ENCODE measurements at regions not wholly inside any gene's neighbourhood (a gene's known extent, or its start where the extent isn't known, plus 50 kb on each side); places are given as distances from the start of the nearest gene placed in this dataset.
"Not testable (repeated sequence)": the region's sequence is repeated elsewhere in the genome, so short reads cannot be mapped to it uniquely, and the experiment has no call there.

DNA sequence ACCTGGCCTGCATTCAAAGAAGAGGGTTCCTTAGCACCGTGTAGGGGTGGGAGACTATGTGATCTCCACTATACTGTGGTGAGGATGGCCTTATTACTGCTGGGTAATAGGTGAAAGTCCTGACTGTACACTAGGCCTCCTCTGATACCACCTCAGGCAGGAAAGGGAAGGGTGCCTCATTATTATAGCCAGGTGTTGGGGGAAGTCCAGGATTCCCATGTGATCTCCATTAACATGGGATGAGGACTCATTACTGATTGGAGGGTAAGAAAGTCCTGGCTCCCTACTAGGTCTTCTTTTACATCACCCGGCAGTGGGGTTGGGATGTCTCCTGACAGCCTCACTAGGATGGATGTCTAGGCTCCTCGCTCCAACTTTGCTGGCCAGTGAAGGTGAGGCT lies 252.1 kb downstream of the LRIG3 start:
- DNase-seq = no peak

DNA sequence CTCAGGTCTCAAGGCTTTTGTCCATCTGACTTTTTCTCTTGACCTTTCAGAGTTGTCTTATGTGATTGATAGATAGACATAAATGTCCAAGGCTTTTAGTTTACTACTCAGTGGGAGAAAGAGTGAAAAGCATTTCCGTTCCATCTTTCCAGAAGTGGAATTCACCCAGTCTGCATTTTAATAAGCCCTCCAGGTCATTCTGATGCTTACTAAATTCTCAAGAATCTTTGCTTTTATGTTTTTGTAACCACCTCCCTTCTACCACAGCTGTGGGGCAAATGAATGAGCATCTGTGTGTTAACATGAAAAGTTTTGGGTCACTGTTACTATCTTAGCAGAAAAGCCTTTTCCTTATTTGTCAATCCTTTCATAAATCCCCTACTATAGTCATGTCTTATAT lies 251.4 kb downstream of the LRIG3 start:
- DNase-seq = no peak

DNA sequence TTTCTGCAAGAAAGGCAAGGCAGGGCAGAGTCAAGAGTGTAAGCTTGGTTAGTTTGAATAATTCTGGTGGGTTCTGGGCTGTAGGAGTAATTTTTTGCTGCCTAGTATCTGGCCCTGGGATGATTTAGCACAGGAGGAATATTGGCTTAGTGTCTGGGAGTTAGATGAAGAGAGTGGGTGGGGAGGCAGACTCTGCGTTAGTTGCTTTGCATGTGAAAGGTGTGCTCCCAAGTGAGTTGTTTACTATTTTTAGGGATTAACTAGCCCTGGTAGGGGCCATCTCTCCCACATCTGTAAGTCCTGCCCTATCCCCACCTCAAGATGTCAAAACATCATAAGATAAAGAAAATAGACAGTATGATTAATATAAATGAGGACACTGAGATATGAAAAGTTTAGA lies 249.7 kb downstream of the LRIG3 start:
- DNase-seq = no peak

DNA sequence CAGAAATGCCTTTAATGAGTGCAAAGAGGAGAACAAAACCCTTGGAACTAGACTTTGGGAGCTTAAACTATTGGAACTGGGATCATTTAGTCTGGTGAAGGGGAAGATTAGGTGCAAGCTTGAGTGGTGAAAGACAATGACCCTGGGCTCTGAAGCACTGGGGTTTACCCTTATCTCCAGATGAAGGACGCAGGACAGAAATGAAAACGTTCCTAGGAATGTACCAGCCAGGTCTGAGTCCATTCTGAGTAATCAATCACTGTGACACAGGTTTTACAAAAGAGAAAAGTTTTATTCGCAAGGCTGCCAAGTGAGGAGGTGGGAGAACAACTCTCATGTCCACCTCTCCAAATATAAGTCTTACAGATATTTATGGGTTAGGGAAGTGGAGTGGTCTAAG lies 249.1 kb downstream of the LRIG3 start:
- DNase-seq = no peak

DNA sequence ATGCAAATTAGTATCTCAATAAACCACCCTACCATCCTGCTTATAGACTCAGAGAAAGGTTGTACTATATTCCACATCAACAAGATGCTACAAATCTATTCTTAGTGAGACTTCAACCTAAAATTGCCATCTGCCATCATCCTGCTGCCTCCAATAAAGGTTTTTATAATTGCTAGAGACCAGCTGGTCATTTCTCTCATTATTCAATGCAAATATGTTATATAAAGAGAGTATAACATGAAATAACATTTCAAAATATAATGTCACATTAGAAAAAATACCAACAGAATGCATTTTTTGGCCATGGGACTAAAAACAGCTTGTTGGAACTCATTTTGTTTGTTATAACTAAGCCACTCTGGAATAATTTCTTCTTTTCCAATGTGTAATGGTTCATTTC lies 247.3 kb downstream of the LRIG3 start:
- DNase-seq = no peak

DNA sequence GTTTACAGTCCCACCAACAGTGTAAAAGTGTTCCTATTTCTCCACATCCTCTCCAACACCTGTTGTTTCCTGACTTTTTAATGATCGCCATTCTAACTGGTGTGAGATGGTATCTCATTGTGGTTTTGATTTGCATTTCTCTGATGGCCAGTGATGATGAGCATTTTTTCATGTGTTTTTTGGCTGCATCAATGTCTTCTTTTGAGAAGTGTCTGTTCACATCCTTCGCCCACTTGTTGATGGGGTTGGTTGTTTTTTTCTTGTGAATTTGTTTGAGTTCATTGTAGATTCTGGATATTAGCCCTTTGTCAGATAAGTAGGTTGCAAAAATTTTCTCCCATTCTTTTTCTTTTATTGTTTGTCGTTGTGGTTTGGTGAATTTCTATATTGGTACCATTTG lies 242.5 kb downstream of the LRIG3 start:
- not testable (repeated sequence) for DNase-seq

DNA sequence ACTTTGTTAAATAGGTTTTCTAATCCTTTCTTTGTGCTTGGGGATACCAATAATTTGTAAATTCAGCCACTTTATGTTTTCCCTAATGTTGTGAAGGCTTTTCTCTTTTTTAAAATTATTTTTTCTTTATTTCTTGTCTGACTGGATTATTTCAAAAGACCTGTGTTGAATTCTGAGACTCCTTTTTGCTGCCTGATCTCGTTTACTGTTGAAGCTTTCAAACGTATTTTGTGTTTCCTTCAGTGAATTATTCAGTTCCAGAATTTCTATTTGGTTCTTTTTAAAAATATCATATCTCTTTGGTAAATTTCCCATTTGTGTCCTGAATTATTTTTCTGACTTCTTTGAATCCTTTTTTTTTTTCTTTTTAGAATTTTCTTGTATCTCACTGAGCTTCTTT lies 241.6 kb downstream of the LRIG3 start:
- DNase-seq = no peak

DNA sequence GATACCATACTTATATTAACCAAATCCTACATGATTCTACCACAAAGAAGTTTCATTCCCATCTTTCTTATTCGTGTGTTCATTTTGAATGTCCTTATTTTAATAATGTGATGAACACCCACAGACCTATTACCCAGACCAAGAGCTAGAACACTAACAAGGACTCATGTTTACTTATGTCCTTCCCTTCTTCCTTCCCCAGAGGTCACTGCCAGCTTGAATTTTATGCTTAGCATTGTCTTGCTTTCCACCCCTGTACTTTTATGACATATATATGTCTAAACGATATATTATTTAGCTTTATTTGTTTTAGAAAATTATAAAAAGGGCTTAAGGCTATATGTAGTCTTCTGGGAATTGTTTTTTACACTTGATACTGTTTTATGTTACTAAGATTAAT lies 238.6 kb downstream of the LRIG3 start:
- no peak for DNase-seq

DNA sequence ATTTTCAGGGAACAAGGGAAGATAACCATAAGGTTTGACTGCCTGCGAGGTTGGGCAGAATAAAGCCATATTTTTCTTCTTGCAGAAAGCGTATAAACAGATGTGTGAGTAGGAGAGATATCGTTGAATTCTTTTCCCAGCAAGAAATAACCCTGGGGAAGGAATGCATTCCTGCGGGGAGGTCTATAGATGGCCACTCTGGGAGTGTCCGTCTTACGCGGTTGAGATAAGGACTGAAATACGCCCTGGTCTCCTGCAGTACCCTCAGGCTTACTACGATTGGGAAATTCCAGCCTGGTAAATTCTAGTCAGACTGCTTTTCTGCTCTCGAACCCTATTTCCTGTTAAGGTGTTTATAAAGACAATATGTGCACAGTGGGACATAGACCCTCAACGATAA lies 225.0 kb downstream of the LRIG3 start:
- DNase-seq = no peak

DNA sequence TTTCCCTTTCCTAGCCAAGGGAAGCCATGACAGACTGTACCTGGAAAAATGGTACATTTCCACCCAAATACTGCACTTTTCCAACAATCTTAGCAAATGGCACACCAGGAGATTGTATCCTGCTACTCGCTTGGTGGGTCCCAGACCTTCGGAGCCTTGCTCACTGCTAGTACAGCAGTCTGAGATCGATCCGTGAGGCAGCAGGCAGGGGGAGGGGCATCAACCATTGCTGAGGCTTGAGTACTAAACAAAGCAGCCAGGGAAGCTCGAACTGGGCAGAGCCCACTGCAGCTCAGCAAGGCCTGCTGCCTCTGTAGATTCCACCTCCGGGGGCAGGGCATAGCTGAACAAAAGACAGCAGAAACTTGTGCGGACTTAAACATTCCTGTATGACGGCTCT lies 218.8 kb downstream of the LRIG3 start:
- no peak for DNase-seq

DNA sequence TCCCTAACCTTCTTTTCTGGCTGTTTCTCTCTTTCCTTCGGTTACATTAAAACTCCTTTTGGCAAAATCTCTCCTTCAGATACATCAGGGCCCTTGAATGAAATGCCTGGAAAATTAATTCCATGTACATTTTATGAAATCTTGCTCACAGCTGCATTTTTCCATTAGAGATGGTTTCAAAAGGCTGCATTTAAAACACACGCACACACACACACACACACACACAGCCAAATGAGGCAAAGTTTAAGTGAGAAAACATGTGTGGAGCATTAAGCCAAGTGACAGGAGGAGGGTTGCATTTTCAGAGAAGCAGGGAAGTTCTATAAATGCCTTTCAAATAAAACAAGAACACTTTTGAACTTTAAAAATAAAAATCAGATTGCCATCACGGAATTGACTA lies 216.4 kb downstream of the LRIG3 start:
- no peak for DNase-seq

DNA sequence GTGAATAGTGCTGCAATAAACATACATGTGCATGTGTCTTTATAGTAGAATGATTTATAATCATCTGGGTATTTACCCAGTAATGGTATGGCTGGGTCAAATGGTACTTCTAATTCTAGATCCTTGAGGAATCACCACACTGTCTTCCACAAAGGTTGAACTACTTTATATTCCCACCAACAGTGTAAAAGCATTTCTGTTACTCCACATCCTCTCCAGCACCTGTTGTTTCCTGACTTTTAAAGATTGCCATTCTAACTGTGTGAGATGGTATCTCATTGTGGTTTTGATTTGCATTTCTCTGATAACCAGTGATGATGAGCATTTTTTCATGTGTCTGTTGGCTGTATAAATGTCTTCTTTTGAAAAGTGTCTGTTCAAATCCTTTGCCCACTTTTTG lies 215.5 kb downstream of the LRIG3 start:
- DNase-seq = not testable (repeated sequence)

DNA sequence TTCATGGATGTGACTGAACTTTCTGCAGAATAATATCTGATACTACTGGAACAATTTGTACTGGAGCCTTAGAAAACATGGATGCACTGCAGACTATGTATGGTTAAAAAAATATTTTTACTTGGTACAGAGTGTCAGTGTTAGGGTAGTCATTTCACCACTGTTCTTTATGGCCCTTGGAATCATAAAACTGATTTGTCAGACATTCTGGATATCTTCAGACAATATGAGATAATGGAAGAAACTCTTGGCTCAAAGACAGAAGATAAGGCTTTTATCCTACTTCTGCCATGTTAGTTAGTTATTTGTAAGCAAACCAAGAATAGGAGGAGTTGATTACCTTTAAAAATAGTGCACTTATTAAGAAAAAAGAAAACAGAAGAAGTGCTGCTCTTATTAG lies 209.4 kb downstream of the LRIG3 start:
- no peak for DNase-seq

DNA sequence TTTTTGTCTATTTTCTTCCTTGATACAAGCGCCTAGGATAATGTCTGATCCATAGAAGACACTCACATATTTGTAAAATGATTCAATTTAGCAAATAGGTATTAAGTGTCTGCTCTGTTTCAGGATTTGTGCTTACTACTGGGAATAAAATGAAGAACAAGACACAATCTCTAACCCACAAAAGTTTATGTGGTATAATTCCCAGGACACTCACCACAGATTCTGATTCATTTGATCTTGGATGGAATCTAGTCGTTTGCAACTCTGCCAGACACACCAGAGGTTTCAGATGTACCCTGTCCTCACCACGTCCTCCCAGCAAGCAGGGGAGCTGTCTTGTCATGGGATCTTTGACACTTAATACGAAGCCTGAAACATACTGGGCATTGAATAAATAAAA lies 208.3 kb downstream of the LRIG3 start:
- DNase-seq = no peak

DNA sequence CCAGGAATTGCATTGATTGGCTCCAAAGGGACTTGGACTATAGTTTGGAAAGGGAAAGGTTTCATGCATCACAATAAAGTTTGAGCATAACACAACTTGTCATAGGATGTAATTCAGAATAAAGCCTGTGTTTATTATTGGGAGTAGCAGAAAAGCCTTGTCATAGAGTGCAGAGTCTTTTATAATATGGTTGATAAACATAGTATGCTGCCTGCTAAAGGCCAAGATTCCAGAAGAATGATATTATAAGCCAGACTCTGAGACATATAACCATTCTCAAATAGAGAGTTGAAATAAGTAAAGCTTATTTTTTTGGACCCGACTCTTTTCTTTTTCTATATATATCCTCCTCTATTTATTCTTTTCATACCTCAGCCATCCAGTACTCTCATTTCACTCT lies 207.3 kb downstream of the LRIG3 start:
- no peak for DNase-seq

DNA sequence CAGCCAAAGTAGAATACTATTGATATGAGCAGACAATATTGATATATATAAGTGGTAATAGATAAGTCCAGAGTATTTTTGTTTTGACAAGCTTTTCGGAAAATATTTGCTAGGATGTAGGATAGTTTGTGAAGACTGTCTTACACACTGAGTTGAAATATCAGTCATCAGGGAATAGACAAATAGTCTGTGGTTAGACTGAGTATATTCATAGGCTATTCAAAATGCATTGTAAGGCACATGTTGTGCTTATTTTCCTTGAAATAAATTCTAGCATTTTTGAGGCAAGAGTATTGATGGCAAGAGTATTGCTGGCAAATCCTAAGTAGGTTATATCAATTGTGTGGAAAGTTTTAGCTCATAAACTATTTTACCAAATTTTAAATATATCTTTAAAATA lies 201.1 kb downstream of the LRIG3 start:
- DNase-seq = no peak

DNA sequence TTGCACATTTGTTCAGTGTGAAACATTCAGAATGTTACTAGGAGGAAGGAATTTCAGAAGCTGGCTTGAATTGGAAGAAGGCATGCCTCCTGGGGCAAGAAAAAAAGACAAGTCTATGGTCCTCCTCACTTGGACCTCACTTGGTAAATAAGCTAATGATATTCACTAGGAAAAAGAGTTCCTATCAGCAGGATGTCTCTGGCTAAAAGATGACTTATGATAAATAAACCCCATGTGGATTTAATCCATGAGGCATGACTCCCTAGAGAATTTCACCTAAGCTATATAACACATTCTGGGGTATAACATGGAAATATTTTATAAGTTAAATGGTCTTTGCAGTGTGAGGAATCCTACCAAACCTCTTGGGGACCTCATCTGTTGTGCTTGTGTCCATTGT lies 199.9 kb downstream of the LRIG3 start:
- no peak for DNase-seq

DNA sequence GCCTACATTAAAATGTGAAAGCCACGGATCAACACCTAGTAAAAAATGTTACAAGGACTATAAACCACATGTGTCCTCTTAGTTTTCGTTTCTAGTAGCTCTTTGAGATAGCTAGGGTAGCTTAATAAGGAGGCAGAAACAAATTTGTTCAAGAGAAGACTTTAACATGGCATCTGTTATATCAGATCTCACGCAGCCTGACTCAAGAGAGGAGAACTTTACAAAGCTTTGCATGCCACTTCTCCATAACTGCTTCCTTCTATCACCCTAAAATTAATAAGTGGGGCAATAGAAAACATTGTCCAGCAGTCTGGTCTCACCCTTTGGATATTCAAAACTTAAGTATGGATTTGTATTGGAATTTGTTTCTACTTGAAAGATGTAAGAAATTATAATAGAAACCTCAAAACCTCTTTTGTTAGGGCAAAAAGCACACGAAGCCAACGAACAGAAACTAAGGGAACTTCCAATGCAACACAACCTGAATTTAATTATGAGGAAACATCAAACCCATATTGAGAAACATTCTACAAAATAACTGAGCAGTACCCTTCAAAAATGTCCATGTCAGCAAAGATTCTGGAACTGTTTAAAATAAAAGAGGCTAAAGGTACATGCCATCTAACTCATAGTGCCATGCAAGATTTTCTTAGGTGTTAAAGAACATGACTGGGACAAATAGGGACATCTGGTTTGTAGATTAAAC lies 194.8 kb downstream of the LRIG3 start:
- DNase-seq = no peak

DNA sequence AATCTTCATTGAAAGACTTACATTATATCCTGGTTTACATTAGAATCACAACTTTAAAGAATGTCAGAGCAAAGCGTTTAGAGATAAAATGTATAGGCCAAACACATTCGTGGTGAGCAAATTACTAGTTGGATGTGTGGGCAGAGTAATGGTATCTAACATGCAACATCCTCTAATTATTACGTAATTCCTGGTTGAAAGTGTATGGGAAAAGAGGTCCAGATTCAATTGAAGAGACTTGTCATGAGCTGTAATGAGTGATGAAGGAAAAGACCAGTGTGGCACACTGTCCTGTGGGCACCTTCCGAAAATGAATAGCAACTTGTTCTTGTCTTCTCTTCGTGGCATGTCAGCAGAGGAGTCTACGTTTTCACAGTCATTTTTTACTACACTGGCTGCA lies 192.8 kb downstream of the LRIG3 start:
- DNase-seq = no peak

DNA sequence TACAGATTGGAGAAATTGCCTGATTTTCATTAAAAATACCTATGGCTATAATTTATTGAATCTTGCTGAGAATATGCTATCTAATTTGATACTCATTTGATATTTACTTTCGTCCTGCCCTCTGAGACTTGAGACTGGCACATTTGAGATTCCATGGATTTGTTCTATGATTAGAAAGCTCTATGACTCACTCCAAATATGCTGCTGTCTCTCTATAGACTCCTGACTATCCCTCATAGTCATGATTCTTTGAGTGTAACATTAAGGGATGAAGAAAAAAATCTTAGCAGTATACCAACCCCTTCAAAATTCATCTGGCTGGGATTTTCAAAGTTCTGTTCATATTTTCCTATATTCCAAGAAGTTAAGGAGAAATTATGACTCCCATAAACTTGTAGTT lies 191.9 kb downstream of the LRIG3 start:
- DNase-seq = no peak

DNA sequence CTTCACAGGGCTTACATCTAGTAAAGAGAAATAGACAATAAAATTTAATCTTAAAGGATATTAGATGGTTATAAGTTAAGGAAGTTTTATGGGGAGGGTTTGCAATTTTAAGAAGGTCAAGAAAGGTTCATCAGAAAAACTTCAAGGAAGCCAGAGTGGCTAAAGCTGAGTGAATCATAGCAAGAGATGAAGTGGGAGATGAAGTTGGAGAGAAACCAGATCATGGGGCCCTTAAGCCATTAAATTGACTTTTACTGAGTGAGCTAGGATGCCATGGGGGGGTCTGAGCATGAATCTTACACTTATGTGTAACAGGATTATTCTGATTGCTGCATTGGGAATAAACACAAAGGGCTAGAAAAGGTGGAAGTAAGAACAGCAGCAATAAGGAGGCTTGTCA lies 189.2 kb downstream of the LRIG3 start:
- no peak for DNase-seq

DNA sequence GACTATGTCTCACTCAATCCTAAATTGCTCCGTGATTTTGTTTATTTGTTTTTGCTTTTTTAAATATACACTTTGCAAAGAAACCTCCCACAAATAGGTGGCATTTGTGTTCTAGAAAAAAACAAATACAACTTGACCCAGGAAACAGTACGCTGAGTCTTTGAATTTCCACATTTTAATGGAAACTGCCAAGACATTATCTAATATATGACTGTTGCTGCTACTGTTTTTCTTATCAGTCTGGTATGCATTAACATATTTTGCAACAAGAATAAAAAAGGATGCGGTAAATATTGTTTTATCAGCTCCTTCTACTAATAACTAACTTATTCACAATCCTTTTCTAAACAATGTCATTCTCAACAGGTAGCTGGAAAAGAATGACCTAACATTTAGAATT lies 187.4 kb downstream of the LRIG3 start:
- no peak for DNase-seq

DNA sequence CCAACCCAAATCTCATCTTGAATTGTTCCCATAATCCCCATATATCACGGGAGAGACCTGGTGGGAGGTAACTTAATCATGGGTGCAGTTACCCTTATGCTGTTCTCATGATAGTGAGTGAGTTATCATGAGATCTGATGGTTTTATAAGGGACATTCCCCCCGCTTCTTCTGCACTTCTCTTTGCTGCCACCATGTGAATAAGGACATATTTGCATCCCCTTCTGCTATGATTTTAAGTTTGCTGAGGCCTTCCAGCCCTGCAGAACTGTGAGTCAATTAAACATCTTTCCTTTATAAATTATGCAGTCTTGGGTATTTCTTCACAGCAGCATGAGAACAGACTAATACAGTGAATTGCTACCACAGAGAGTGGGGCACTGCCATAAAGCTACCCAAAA lies 179.1 kb downstream of the LRIG3 start:
- no peak for DNase-seq

DNA sequence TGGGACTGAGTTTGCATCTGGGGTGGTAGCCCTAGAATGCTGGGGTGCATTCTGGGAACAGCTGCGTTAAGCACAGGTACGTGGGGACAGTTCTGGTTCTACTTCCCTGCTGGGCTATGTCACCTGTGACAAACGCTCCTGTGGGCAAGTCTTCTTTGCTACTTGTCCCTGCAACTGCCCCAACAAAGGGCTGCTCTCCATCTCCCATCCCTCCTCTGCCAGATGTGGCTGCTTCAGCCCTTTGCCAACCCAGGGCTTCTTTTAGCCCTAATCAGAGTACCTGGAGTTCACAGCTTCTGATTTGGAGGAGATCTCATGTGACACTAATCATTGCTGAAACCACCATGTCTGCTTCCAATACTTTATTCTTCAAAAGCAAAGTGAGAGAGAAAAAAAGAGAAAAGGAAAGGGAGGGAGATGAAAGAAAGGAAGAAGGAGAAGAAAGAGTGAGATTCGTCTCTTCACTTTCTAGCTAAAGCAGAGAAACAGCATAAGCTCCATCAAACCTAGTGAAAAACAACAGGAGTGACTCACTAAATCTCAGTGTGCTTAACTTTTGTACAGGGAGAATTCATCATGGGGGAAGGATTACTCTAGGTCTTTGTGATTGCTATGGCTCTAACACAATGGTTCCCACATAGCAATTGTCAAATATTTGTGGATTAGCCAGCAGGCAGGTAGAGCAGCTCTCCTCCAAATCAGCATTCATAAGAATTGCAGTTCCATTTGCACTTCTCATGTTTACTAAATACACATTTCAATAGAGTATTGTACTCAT lies 174.8 kb downstream of the LRIG3 start:
- DNase-seq = no peak

DNA sequence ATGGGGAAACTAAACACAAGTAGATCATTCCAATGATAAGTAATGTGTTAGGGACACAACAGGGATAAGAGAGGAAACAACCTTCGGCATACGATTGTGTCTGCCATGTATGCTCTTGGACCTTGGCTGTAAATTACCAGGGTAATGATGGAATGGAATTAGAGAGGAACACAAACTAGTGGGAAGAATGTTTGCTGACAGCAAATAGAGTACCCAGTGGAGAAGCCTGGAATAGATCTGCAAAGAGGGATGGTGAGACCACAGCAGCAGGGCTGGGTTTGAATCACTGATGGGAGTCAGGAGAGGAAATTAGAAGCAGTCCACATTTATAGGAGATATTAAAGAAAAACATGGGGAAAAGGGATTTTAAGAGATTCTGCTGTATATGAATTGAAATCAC lies 172.8 kb downstream of the LRIG3 start:
- no peak for DNase-seq

All from inflammatory macrophage treated with lipopolysaccharide for 4 hours (primary cell).